Amniotic stem cell (primary cell): ENCODE measurements at regions not wholly inside any gene's neighbourhood (a gene's known extent, or its start where the extent isn't known, plus 50 kb on each side); places are given as distances from the start of the nearest gene placed in this dataset.

ENCODE experiments used
- DNase-seq: peaks from one replicate; lab custom pipeline; 2025; lab: John Stamatoyannopoulos, UW

- no peak for DNase-seq
Measured at GRCh38 chr17:13405080-13405479, 196.6 kb downstream of the HS3ST3A1 start.

- DNase-seq, result no peak
Measured at GRCh38 chr17:13403982-13404946, 197.5 kb downstream of the HS3ST3A1 start.

- DNase-seq, result no peak
Measured at GRCh38 chr17:13400491-13400890, 201.2 kb downstream of the HS3ST3A1 start.

DNA sequence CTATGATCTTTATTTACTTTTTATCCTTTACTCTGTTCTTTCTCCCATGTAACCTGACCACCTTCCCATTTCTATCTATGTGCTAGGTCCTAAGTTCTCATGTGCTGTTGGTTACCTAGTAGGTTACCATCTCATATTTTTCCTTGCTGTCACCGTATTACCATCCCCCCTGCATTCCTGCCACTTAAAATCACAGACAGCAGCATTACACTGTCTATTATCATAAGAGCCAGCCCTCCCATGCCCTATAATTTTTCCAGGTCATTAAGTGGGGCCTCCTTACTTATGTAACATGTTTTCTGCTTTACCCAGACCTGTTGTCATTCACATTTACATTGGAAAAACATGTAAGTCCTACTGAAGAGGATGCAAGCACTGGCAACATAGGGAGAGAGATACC lies 202.9 kb downstream of the HS3ST3A1 start:
- no peak for DNase-seq

GRCh38 chr17:13398091-13398490 lies 203.6 kb downstream of the HS3ST3A1 start:
- no peak for DNase-seq

GRCh38 chr17:13395862-13396261 lies 205.9 kb downstream of the HS3ST3A1 start:
- DNase-seq, result no peak

- DNase-seq, result no peak
Measured at GRCh38 chr17:13395346-13395745, 206.4 kb downstream of the HS3ST3A1 start.

DNA sequence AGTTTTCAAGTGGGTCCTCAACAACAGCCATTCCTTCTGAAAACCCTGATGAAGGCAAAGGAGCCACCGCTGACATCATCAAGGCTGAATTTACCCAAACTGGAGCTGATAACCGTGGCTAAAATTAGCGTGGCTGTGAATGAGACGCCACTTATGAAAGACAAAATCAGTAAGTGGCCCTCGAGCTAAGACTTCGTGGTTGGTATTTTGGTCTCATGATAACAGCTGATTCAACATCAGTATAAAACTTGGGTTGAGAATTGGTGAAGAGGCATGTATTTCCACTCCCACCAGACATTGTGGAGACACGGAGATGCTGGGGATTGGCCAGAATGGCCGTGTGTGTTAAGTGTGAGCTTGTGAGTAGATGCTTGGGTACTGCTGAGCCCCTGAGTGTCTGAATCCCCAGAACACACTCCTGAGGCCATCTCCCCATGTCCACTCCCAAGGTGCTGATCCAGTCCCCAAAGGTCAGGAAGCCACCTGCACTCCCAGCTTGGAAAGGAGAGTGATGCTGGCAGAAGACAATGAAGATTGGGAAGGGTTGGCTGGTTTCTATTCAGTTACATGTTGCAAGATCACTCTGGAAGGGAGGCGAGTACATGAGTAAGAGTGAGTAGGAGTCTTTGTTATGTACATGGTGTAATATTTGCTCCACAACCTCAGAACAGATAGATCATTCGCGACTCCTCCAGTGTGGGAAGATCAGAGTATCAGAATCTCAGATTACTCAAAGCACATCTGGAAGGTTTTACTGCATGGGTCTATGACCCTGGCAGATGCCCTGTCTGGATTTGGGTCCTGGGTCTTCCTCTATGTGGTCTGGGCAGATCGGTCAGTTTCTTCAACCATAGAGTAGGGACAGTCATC lies 207.7 kb downstream of the HS3ST3A1 start:
- DNase-seq, result no peak

DNA sequence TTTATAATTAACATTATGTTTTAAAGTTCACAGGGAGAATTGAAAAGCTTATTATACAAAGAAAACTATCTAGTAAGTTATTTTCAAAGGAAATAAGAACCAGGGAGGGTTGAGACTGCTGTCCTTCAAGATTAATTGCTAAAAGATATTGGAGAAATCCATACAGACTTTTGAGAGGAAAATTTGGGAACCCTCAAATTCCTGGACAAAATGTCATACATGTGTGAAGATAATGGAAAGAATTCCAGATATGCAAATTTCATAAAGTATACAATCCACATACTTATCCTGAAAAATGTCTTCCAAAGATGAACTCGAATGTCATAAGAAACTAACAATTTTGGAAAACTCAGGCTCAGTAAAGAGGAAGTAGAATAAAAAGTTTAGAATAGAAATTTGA lies 213.8 kb downstream of the HS3ST3A1 start:
- DNase-seq, result no peak

GRCh38 chr17:13387236-13387635 lies 214.5 kb downstream of the HS3ST3A1 start:
- DNase-seq, result no peak

DNA sequence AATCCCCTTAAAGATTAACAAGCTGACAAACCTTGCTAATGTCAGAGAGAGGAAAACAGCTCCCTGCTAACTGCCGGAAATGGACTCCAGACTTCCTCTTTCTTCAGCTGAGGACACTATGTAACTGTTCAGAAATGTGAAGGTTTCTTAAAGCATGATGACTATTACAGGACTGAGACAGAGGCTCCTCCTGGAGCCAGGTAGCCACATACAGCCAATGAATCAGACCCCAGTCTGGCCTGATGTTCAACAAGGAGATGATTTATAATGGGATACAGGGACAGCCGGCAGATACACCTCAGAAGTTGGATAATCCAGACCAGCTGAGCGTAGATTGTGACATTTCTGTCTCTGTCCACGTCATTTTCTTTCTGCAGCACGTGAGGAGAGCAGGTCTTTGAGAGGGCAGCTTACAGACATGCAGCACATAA lies 216.2 kb downstream of the HS3ST3A1 start:
- no peak for DNase-seq

DNA sequence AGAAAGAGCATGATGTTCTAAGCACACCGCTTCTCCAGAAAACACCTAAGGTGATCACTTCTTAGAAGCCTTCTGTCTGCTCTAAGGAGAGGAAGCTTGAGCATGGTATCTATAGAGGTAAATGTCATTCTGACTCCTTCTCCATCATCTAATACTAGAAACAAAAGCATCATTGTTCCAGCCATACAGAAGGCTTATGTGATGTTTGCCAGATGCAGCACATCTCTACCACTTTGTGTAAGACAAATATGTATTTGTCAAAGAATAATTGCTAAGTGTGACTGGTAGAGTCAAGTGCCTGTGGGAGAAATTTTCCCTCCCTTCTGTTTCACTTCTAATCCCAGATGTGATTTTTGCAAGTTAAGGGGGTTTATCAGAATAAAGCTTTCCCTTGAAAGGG lies 217.1 kb downstream of the HS3ST3A1 start:
- DNase-seq, result no peak

- DNase-seq, result no peak
Measured at GRCh38 chr17:13378361-13378760, 223.4 kb downstream of the HS3ST3A1 start.

DNA sequence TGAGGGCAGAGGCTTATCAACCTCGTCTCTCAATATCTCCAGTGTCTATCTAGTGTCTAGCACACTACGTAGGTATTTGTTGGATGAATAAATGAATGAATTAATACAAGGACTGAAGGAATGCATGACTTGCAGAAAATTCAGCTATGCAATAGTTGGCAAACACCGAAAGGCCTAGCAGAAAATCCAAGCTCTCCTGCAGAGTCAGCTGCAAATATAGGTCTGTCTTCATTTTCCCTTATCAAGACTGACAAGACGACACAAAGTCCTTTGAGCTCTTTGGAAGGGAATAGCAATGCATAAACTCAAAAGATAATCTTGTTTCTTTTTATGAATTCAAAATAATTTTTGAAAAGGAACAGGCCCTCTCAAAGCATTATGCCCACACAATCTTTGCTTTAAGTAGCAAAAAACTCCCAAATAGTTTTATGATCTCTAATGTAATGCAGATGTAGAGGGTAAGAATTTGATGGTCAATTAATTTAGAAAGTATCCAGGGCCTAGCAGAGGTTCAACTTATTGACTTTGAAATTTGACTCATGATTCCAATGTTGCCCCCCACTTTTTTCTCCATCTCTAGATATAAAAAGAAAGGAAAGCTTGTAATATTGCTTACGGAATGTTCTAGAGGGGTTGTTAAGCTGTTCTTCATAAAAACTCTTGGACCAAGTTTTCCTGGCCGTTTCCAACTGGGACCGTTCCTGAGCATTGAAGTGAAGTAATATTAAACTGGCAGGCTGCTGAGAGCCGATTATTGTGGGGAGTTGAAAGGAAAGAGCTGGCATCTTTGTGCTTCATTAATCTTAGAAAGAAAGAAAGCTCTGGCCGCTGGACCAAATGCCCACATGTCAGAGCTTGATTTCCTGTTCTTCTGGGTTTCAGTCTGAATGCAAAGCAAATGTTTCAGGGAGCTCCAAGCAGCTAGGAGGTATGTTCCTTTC lies 227.3 kb downstream of the HS3ST3A1 start:
- no peak for DNase-seq

DNA sequence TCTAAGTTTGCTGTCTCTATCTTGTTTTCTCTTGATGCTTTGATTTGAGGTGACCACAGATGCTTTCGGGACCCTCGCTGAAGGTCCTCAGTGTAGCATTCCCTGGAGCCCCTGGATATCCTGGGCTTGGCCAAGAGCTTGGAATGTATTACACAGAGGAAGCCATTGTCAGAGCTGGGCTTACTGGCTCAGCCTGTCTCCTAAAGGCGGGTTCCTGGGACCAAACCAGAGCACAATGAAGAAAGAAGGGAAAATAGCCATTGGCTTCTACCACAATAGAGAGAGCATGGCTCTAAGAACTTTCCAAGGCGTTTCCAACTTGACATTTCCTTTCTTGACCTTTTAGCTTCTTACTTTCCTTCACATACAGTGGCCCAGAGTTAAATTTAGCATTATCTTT lies 229.3 kb downstream of the HS3ST3A1 start:
- DNase-seq, result no peak

DNA sequence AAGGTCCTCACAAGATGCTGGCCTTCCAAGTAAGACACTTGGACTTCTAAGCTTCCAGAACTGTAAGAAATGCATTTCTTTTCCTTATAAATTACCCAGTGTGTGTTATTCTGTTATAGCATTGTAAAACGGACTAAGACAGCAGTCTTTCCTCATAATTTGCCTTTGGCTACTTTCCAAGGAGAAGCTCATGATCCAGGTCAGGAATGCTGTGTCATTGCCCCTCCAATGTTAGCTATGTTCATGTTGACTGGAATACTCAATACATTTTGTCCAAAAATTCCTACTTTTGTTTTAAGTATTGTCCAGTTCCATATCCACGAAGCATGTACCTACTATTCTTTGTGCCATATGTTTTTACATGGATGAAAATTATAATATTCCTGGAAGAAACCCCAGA lies 234.6 kb downstream of the HS3ST3A1 start:
- no peak for DNase-seq

- DNase-seq, result no peak
Measured at GRCh38 chr17:13365331-13365730, 236.4 kb downstream of the HS3ST3A1 start.

DNA sequence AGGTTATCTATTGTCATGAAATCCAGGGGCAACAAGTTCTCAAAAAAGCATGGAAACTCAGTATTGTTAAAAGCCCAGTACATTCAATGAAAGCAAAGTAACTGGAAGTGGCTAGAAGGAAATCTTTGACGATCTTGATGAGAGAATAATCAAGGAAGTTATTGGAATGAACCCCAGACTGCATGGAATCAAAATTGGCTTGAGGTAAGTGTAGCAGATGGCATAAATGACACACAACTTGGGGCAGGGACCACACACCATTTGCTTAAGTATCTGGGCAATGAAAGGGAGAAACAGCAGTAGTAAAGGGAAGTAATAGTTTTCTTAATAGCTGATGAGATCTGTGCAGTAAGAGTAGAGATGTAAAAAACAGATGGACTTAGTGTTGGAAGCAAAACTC lies 238.0 kb downstream of the HS3ST3A1 start:
- DNase-seq, result no peak

DNA sequence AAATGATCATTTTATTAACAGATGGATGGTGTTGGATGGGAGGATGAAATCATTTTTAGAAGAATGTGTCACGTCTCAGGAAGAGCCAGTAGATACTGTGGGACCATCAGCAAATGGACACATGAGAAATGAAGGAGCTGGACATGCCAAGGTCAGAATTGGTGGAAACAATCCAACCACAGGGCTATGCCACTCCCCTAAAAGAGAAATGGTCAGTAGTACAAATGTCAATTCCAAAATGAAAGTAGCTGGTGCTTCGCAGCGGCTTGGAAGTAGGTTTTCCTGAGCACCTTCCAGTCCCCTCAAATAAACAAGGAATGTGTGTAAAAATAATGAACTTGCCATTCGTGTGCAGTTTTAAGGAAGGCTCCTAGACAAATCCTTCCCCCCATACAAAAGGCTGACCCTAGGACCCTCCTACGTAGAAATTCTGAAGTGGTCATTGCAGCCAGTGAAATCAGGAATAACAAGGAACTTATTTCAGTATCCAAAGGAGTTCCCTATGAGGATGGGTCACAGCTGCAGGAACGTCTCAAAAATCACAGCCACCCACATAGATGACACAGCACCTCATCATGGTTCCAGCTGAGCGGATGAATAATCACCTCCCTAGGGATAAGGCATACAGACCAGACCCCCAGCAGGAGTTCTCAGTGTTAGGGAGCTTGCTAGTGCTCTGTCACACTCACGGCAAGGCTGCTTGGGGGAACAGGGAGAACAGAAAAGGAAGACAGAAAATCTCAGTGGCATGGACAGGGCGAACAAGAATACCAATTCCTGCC lies 239.2 kb downstream of the HS3ST3A1 start:
- DNase-seq, result no peak

- no peak for DNase-seq
Measured at GRCh38 chr17:13359774-13360173, 242.0 kb downstream of the HS3ST3A1 start.

GRCh38 chr17:13355054-13355453 lies 246.7 kb downstream of the HS3ST3A1 start:
- no peak for DNase-seq
